ENCODE measurements at regions not wholly inside any gene's neighbourhood (a gene's known extent, or its start where the extent isn't known, plus 50 kb on each side); places are given as distances from the start of the nearest gene placed in this dataset.
"Not testable (repeated sequence)": the region's sequence is repeated elsewhere in the genome, so short reads cannot be mapped to it uniquely, and the experiment has no call there.

- DNase-seq (ENCODE audit: low read depth): no peak
These were observed 72.1 kb upstream of the EPB41L1 start for GRCh38 chr20:36082315-36082915.

GRCh38 chr20:36083200-36083599 lies 71.3 kb upstream of the EPB41L1 start:
- not testable (repeated sequence) for DNase-seq (ENCODE audit: low read depth)

- no peak for DNase-seq (ENCODE audit: low read depth)
These were observed 70.2 kb upstream of the EPB41L1 start for GRCh38 chr20:36084356-36084755.

GRCh38 chr20:36084897-36085613 lies 69.5 kb upstream of the EPB41L1 start:
- DNase-seq (ENCODE audit: low read depth): no peak

- DNase-seq (ENCODE audit: low read depth): no peak
These were observed 68.8 kb upstream of the EPB41L1 start for GRCh38 chr20:36085686-36086267.

- no peak for DNase-seq (ENCODE audit: low read depth)
These were observed 67.8 kb upstream of the EPB41L1 start for GRCh38 chr20:36086767-36087166.

- no peak for DNase-seq (ENCODE audit: low read depth)
These were observed 64.3 kb upstream of the EPB41L1 start for GRCh38 chr20:36090223-36090622.

- DNase-seq (ENCODE audit: low read depth): no peak
These were observed 62.8 kb upstream of the EPB41L1 start for GRCh38 chr20:36091561-36092397.

- DNase-seq (ENCODE audit: low read depth): no peak
These were observed 62.0 kb upstream of the EPB41L1 start for GRCh38 chr20:36092398-36093024.

- DNase-seq (ENCODE audit: low read depth): no peak
These were observed 61.3 kb upstream of the EPB41L1 start for GRCh38 chr20:36093025-36093803.

- no peak for DNase-seq (ENCODE audit: low read depth)
These were observed 60.8 kb upstream of the EPB41L1 start for GRCh38 chr20:36093804-36094145.

GRCh38 chr20:36094497-36094896 lies 60.0 kb upstream of the EPB41L1 start:
- DNase-seq (ENCODE audit: low read depth): no peak

- no peak for DNase-seq (ENCODE audit: low read depth)
These were observed 58.1 kb upstream of the EPB41L1 start for GRCh38 chr20:36096435-36096834.

- peak; percentile 67 for DNase-seq (ENCODE audit: low read depth)
These were observed 57.0 kb upstream of the EPB41L1 start for GRCh38 chr20:36097337-36098151.

- no peak for DNase-seq (ENCODE audit: low read depth)
These were observed 56.2 kb upstream of the EPB41L1 start for GRCh38 chr20:36098364-36098763.

GRCh38 chr20:36099106-36099505 lies 55.4 kb upstream of the EPB41L1 start:
- DNase-seq (ENCODE audit: low read depth): no peak

- DNase-seq (ENCODE audit: low read depth): no peak
These were observed 53.3 kb upstream of the EPB41L1 start for GRCh38 chr20:36101192-36101591.

- no peak for DNase-seq (ENCODE audit: low read depth)
These were observed 52.2 kb upstream of the EPB41L1 start for GRCh38 chr20:36102306-36102705.

GRCh38 chr20:36102809-36103596 lies 51.5 kb upstream of the EPB41L1 start:
- no peak for DNase-seq (ENCODE audit: low read depth)

GRCh38 chr20:36104244-36104643 lies 50.3 kb upstream of the EPB41L1 start:
- no peak for DNase-seq (ENCODE audit: low read depth)
